ENCODE measurements at regions not wholly inside any gene's neighbourhood (a gene's known extent, or its start where the extent isn't known, plus 50 kb on each side); places are given as distances from the start of the nearest gene placed in this dataset.

- H3K4me2 ChIP-seq (ENCODE audit: low read length): peak overlapping the region; percentile 40; the same call in 1 of the 2 replicates
Measured at GRCh38 chrX:13253223-13253622, 66.6 kb downstream of the ATXN3L start.

GRCh38 chrX:13252726-13253125, 67.1 kb downstream of the ATXN3L start:
- H3K4me3 ChIP-seq (ENCODE audit: low read length): no peak overlapping the region
- no peak overlapping the region for H3K4me2 ChIP-seq (ENCODE audit: low read length)
- H3K27me3 ChIP-seq (ENCODE audit: low read depth, low read length): no peaks in the 10 kb centered on the region
- no peak overlapping the region for H2AFZ ChIP-seq (ENCODE audit: low read depth, low read length)
- H3K36me3 ChIP-seq (replicated peaks; ENCODE audit: low read depth, low read length): peaks cover 5% of the 10 kb centered on the region
- H3K27ac ChIP-seq (ENCODE audit: low read length): no peak overlapping the region
- peaks cover 6% of the 10 kb centered on the region; the same call in 1 of the 2 replicates for H3K9me3 ChIP-seq (ENCODE audit: insufficient read depth, low read length)
- H3K4me1 ChIP-seq (ENCODE audit: low read length): peaks cover 54% of the 10 kb centered on the region
- H3K79me2 ChIP-seq (ENCODE audit: low read length): no peaks in the 10 kb centered on the region
- no peaks in the 10 kb centered on the region for H4K20me1 ChIP-seq (ENCODE audit: insufficient read depth, low read length)
- no peak overlapping the region for H3K9ac ChIP-seq (ENCODE audit: low read length)
- TF ChIP-seq CTCF (IDR thresholded peaks at IDR 0.05; ENCODE audit: low read depth, low read length): no peak
- TF ChIP-seq EZH2phosphoT487 (IDR thresholded peaks at IDR 0.05; ENCODE audit: low read depth): no peak

More at GRCh38 chrX:13253223-13253622, 66.6 kb downstream of the ATXN3L start:
- Histone ChIP-seq H3K4me3 (ENCODE audit: low read length) (no peak overlapping the region), H3K9ac (ENCODE audit: low read length) (no peak overlapping the region), H3K4me1 (ENCODE audit: low read length) (peaks cover 59% of the 10 kb centered on the region), H4K20me1 (ENCODE audit: insufficient read depth, low read length) (no peaks in the 10 kb centered on the region), H3K9me3 (ENCODE audit: insufficient read depth, low read length) (peaks cover 6% of the 10 kb centered on the region; the same call in 1 of the 2 replicates), H3K27ac (ENCODE audit: low read length) (no peak overlapping the region), H3K27me3 (ENCODE audit: low read depth, low read length) (no peaks in the 10 kb centered on the region), H2AFZ (ENCODE audit: low read depth, low read length) (no peak overlapping the region), H3K36me3 (replicated peaks; ENCODE audit: low read depth, low read length) (peaks cover 5% of the 10 kb centered on the region), H3K79me2 (ENCODE audit: low read length) (no peaks in the 10 kb centered on the region)
- TF ChIP-seq CTCF (IDR thresholded peaks at IDR 0.05; ENCODE audit: low read depth, low read length) (no peak), EZH2phosphoT487 (IDR thresholded peaks at IDR 0.05; ENCODE audit: low read depth) (no peak)

- no peaks in the 10 kb centered on the region for H3K79me2 ChIP-seq (ENCODE audit: low read length)
- H3K27ac ChIP-seq (ENCODE audit: low read length): no peak overlapping the region
- H4K20me1 ChIP-seq (ENCODE audit: insufficient read depth, low read length): no peaks in the 10 kb centered on the region
- H3K36me3 ChIP-seq (replicated peaks; ENCODE audit: low read depth, low read length): peaks cover 5% of the 10 kb centered on the region
- no peak overlapping the region for H2AFZ ChIP-seq (ENCODE audit: low read depth, low read length)
- H3K9me3 ChIP-seq (ENCODE audit: insufficient read depth, low read length): peaks cover 6% of the 10 kb centered on the region; the same call in 1 of the 2 replicates
- peaks cover 40% of the 10 kb centered on the region for H3K4me1 ChIP-seq (ENCODE audit: low read length)
- no peak overlapping the region for H3K9ac ChIP-seq (ENCODE audit: low read length)
- H3K27me3 ChIP-seq (ENCODE audit: low read depth, low read length): no peaks in the 10 kb centered on the region
- TF ChIP-seq EZH2phosphoT487 (IDR thresholded peaks at IDR 0.05; ENCODE audit: low read depth) (no peak), CTCF (IDR thresholded peaks at IDR 0.05; ENCODE audit: low read depth, low read length) (no peak)
- H3K4me3 ChIP-seq (ENCODE audit: low read length): no peak overlapping the region
- H3K4me2 ChIP-seq (ENCODE audit: low read length): peak overlapping the region; percentile 14
Measured at GRCh38 chrX:13250826-13251580, 68.8 kb downstream of the ATXN3L start.

GRCh38 chrX:13248867-13249486, 70.9 kb downstream of the ATXN3L start:
- H4K20me1 ChIP-seq (ENCODE audit: insufficient read depth, low read length): no peaks in the 10 kb centered on the region
- peaks cover 22% of the 10 kb centered on the region for H3K4me1 ChIP-seq (ENCODE audit: low read length)
- no peak overlapping the region for H3K27ac ChIP-seq (ENCODE audit: low read length)
- H3K9me3 ChIP-seq (ENCODE audit: insufficient read depth, low read length): peaks cover 6% of the 10 kb centered on the region; the same call in 1 of the 2 replicates
- no peak overlapping the region for H3K4me2 ChIP-seq (ENCODE audit: low read length)
- no peaks in the 10 kb centered on the region for H3K79me2 ChIP-seq (ENCODE audit: low read length)
- TF ChIP-seq EZH2phosphoT487 (IDR thresholded peaks at IDR 0.05; ENCODE audit: low read depth) (no peak), CTCF (IDR thresholded peaks at IDR 0.05; ENCODE audit: low read depth, low read length) (no peak)
- no peak overlapping the region for H2AFZ ChIP-seq (ENCODE audit: low read depth, low read length)
- no peak overlapping the region for H3K9ac ChIP-seq (ENCODE audit: low read length)
- H3K36me3 ChIP-seq (replicated peaks; ENCODE audit: low read depth, low read length): peaks cover 5% of the 10 kb centered on the region
- no peaks in the 10 kb centered on the region for H3K27me3 ChIP-seq (ENCODE audit: low read depth, low read length)
- H3K4me3 ChIP-seq (ENCODE audit: low read length): no peak overlapping the region
